H1 (cell line): ENCODE measurements at regions not wholly inside any gene's neighbourhood (a gene's known extent, or its start where the extent isn't known, plus 50 kb on each side); places are given as distances from the start of the nearest gene placed in this dataset.

Experiments
- CTCF ChIA-PET: fragments of 300-600 bp; sonication (Branson Sonifier 250); formaldehyde crosslinking; loops from one replicate; lab custom pipeline; 2021; ENCODE audit not compliant: partially characterized antibody; lab: Charles Lee
- POLR2A ChIA-PET: fragments of 300-600 bp; sonication (Branson Sonifier 250); formaldehyde crosslinking; loops from one replicate; lab custom pipeline; 2021; ENCODE audit warnings: inconsistent platforms; ENCODE audit not compliant: partially characterized antibody; lab: Charles Lee
- DNase-seq, 2 experiments: peaks; one replicate each; pipeline versions ENCODE4 v3.0.0 to v3.0.0-alpha.2; 2010 to 2022; ENCODE audit warnings: low spot score in 2 of 2, low read depth in 1 of 2, mixed read lengths in 1 of 2
- FAIRE-seq: peaks from 2 replicates; lab custom pipeline; 2011; peaks lifted over from hg19 to GRCh38; lab: Jason Lieb, UNC
- H2AFZ ChIP-seq: 2 replicates; pipeline ENCODE4 v1.8.1; 2012; ENCODE audit warnings: low read length, inconsistent platforms
- H2AK5ac ChIP-seq: 2 replicates; pipeline ENCODE4 v1.6.1; 2013; ENCODE audit warnings: low read depth, low read length
- H2BK120ac ChIP-seq: replicated peaks from 2 replicates; pipeline ENCODE3; 2013; ENCODE audit warnings: low read depth, low read length, inconsistent platforms
- H2BK12ac ChIP-seq: 2 replicates; pipeline ENCODE4 v1.6.1; 2013; ENCODE audit warnings: low read depth, low read length
- H2BK15ac ChIP-seq: 2 replicates; pipeline ENCODE4 v1.6.1; 2013; ENCODE audit warnings: low read length
- H2BK20ac ChIP-seq: 2 replicates; pipeline ENCODE4 v1.6.1; 2013; ENCODE audit warnings: low read length
- H2BK5ac ChIP-seq: 2 replicates; pipeline ENCODE4 v1.6.1; 2013; ENCODE audit warnings: low read depth, low read length
- H3K14ac ChIP-seq: 2 replicates; pipeline ENCODE4 v1.6.1; 2013; ENCODE audit warnings: inconsistent platforms; ENCODE audit not compliant: insufficient read length
- H3K18ac ChIP-seq: 2 replicates; pipeline ENCODE4 v1.6.1; 2013; ENCODE audit warnings: low read length; ENCODE audit errors: extremely low read depth
- H3K23ac ChIP-seq: 2 replicates; pipeline ENCODE4 v1.6.1; 2013; ENCODE audit warnings: inconsistent platforms; ENCODE audit not compliant: insufficient read length
- H3K23me2 ChIP-seq: 2 replicates; pipeline ENCODE4 v1.6.1; 2013; ENCODE audit warnings: low read depth, low read length
- H3K27ac ChIP-seq: 2 replicates; pipeline ENCODE4 v1.6.1; 2011; ENCODE audit warnings: low read depth, low read length, inconsistent platforms
- H3K27me3 ChIP-seq, 4 experiments: replicated peaks in 1 of 4; 1 replicate in 1 of 4; 2 replicates in 3 of 4; pipeline versions ENCODE4 v1.6.1 to v1.8.1; 2011 to 2013; ENCODE audit warnings: low read length in 3 of 4, mild to moderate bottlenecking in 3 of 4, inconsistent platforms in 2 of 4, mixed read lengths in 2 of 4, moderate library complexity in 1 of 4; ENCODE audit not compliant: control insufficient read depth in 3 of 4, insufficient read depth in 3 of 4; ENCODE audit errors: extremely low read depth in 1 of 4
- H3K36me3 ChIP-seq, 4 experiments: 2 replicates each; pipeline versions ENCODE4 v1.6.1 to v1.8.1; 2011 to 2013; ENCODE audit warnings: mild to moderate bottlenecking in 4 of 4, low read length in 3 of 4, moderate library complexity in 2 of 4, control low read depth in 1 of 4, inconsistent platforms in 1 of 4; ENCODE audit not compliant: insufficient read depth in 4 of 4, control insufficient read depth in 2 of 4
- H3K4ac ChIP-seq: replicated peaks from 2 replicates; pipeline ENCODE3; 2013; ENCODE audit warnings: low read length, low read depth, mixed read lengths, inconsistent platforms; ENCODE audit not compliant: insufficient read length
- H3K4me1 ChIP-seq, 4 experiments: replicated peaks in 1 of 4; 1 replicate in 1 of 4; 2 replicates in 3 of 4; pipeline versions ENCODE4 v1.6.1 to v1.8.1; 2011 to 2013; ENCODE audit warnings: low read length in 3 of 4, inconsistent platforms in 2 of 4, mixed read lengths in 1 of 4; ENCODE audit not compliant: insufficient read depth in 4 of 4, control insufficient read depth in 3 of 4
- H3K4me2 ChIP-seq, 2 experiments: 2 replicates each; pipeline versions ENCODE4 v1.6.1 to v1.8.1; 2011 to 2013; ENCODE audit warnings: low read depth in 2 of 2, low read length in 2 of 2, control low read depth in 1 of 2, inconsistent platforms in 1 of 2, mild to moderate bottlenecking in 1 of 2; ENCODE audit not compliant: insufficient read depth in 1 of 2
- H3K4me3 ChIP-seq, 4 experiments: fragments of 200-600, 300-600 bp in 1 of 4; sonication (generic), shearing (Covaris generic), sonication (Bioruptor Twin) in 1 of 4; 2 replicates each; pipeline versions ENCODE4 v1.5.1 to v1.8.1; 2011 to 2016; ENCODE audit warnings: low read length in 4 of 4, low read depth in 3 of 4, control low read depth in 2 of 4, inconsistent platforms in 2 of 4, mild to moderate bottlenecking in 2 of 4, mixed read lengths in 1 of 4, moderate library complexity in 1 of 4; ENCODE audit not compliant: insufficient read depth in 2 of 4; ENCODE audit errors: extremely low read depth in 1 of 4
- H3K56ac ChIP-seq: replicated peaks from 2 replicates; pipeline ENCODE3; 2013; ENCODE audit warnings: low read depth, mild to moderate bottlenecking, mixed read lengths, low read length, inconsistent platforms; ENCODE audit not compliant: insufficient read length
- H3K79me1 ChIP-seq: 2 replicates; pipeline ENCODE4 v1.6.1; 2013; ENCODE audit warnings: low read depth, low read length, control low read depth
- H3K79me2 ChIP-seq, 2 experiments: 2 replicates each; pipeline versions ENCODE4 v1.6.1 to v1.8.1; 2012 to 2013; ENCODE audit warnings: low read length in 2 of 2, mild to moderate bottlenecking in 2 of 2, inconsistent platforms in 1 of 2; ENCODE audit not compliant: insufficient read depth in 2 of 2, control insufficient read depth in 1 of 2
- H3K9ac ChIP-seq, 4 experiments: replicated peaks in 1 of 4; 1 replicate in 1 of 4; 2 replicates in 3 of 4; pipeline versions ENCODE4 v1.6.1 to v1.8.1; 2011 to 2013; ENCODE audit warnings: low read depth in 3 of 4, low read length in 3 of 4, control low read depth in 2 of 4, mild to moderate bottlenecking in 2 of 4, moderate library complexity in 2 of 4, inconsistent platforms in 1 of 4; ENCODE audit errors: extremely low read depth in 1 of 4
- H3K9me3 ChIP-seq, 2 experiments: 2 replicates each; pipeline versions ENCODE4 v1.6.1 to v1.8.1; 2012 to 2013; ENCODE audit warnings: mild to moderate bottlenecking in 2 of 2, moderate library complexity in 2 of 2, control low read depth in 1 of 2, inconsistent platforms in 1 of 2, low read depth in 1 of 2, low read length in 1 of 2, mixed read lengths in 1 of 2; ENCODE audit not compliant: insufficient read depth in 2 of 2
- H4K20me1 ChIP-seq, 2 experiments: replicated peaks in 1 of 2; 2 replicates each; pipeline versions ENCODE3 to v1.8.1; 2011 to 2013; ENCODE audit warnings: inconsistent platforms in 2 of 2, low read length in 2 of 2, mild to moderate bottlenecking in 1 of 2; ENCODE audit not compliant: insufficient read depth in 2 of 2, control insufficient read depth in 1 of 2
- H4K5ac ChIP-seq: 2 replicates; pipeline ENCODE4 v1.6.1; 2013; ENCODE audit warnings: low read length, low read depth, mixed read lengths, inconsistent platforms; ENCODE audit not compliant: insufficient read length
- H4K8ac ChIP-seq: 2 replicates; pipeline ENCODE4 v1.8.0; 2013; ENCODE audit warnings: mild to moderate bottlenecking, moderate library complexity, low read length, inconsistent platforms; ENCODE audit not compliant: insufficient read depth; ENCODE audit errors: extremely low read depth
- H4K91ac ChIP-seq: replicated peaks from 2 replicates; pipeline ENCODE3; 2013; ENCODE audit warnings: low read length, mixed read lengths, inconsistent platforms; ENCODE audit not compliant: insufficient read length
- BCL11A ChIP-seq, 2 experiments: IDR thresholded peaks; one replicate each; pipeline ENCODE4 v1.6.1; 2011; ENCODE audit warnings: low read depth in 2 of 2, low read length in 2 of 2, mild to moderate bottlenecking in 2 of 2
- CEBPB ChIP-seq: IDR thresholded peaks from 2 replicates; pipeline ENCODE4 v1.6.1; 2012; ENCODE audit warnings: low read depth, low read length
- EP300 ChIP-seq, 2 experiments: IDR thresholded peaks; 1 replicate in 1 of 2; 2 replicates in 1 of 2; pipeline ENCODE4 v1.6.1; 2011 to 2012; ENCODE audit warnings: low read depth in 2 of 2, low read length in 2 of 2, mild to moderate bottlenecking in 2 of 2, borderline replicate concordance in 1 of 2, inconsistent platforms in 1 of 2, moderate library complexity in 1 of 2
- FOSL1 ChIP-seq: IDR thresholded peaks from 2 replicates; pipeline ENCODE4 v1.6.1; 2011; ENCODE audit warnings: mild to moderate bottlenecking, low read depth, low read length, moderate library complexity; ENCODE audit not compliant: insufficient read depth
- JUN ChIP-seq: IDR thresholded peaks from 2 replicates; pipeline ENCODE4 v1.6.1; 2011; ENCODE audit warnings: low read depth, mild to moderate bottlenecking, improper control_type of control experiment, low read length
- POLR2AphosphoS5 ChIP-seq: IDR thresholded peaks from 2 replicates; pipeline ENCODE4 v1.6.1; 2011; ENCODE audit warnings: low read depth, low read length
- POU5F1 ChIP-seq: IDR thresholded peaks from 2 replicates; pipeline ENCODE4 v1.6.1; 2011; ENCODE audit warnings: low read depth, mild to moderate bottlenecking, low read length, moderate library complexity
- SP4 ChIP-seq: IDR thresholded peaks from 2 replicates; pipeline ENCODE4 v1.6.1; 2012; ENCODE audit warnings: low read length, inconsistent platforms
- TAF1 ChIP-seq: IDR thresholded peaks from 2 replicates; pipeline ENCODE4 v1.6.1; 2011; ENCODE audit warnings: mild to moderate bottlenecking, low read depth, low read length
- ZNF274 ChIP-seq: IDR thresholded peaks from 2 replicates; pipeline ENCODE4 v1.7.0; 2012; ENCODE audit warnings: low read length, borderline replicate concordance; ENCODE audit errors: extremely low read depth
- WGBS, 2 experiments: shearing (Covaris generic) in 1 of 2; methylation state at CpG; one replicate each; pipeline versions ENCODE4 v1.1.6 to v1.1.7; 2013 to 2015; ENCODE audit warnings: low lambda C conversion rate in 2 of 2, mixed read lengths in 2 of 2, inconsistent platforms in 1 of 2, low coverage in 1 of 2, missing lambda C conversion rate in 1 of 2; ENCODE audit not compliant: insufficient replicate concordance in 2 of 2, insufficient coverage in 1 of 2, insufficient read length in 1 of 2; ENCODE audit errors: extremely low coverage in 1 of 2, missing lambda C conversion rate in 1 of 2; 5-methylcytosine and 5-hydroxymethylcytosine counted together

- no peaks in the 10 kb centered on the region for H3K79me1 ChIP-seq
- no peak for TF ChIP-seq CEBPB
- no peak for TF ChIP-seq ZNF274
- no peak for TF ChIP-seq EP300 (IDR thresholded peaks at IDR 0.05; ENCODE audit: borderline replicate concordance in 1 of 2, low read depth in 2 of 2, low read length in 2 of 2)
- no peak for TF ChIP-seq POLR2AphosphoS5
- no peak for TF ChIP-seq JUN
- no peak for TF ChIP-seq FOSL1
- TF ChIP-seq SP4: no peak
- no peak for TF ChIP-seq BCL11A (IDR thresholded peaks at IDR 0.05; ENCODE audit: low read depth in 2 of 2, low read length in 2 of 2)
- no peak for TF ChIP-seq TAF1
- no peak for TF ChIP-seq POU5F1
- TF ChIP-seq, all 59 proteins: peak for 0
- Histone ChIP-seq H4K8ac (no peak overlapping the region), H2BK15ac (no peak overlapping the region), H2AFZ (no peak overlapping the region), H3K23ac (no peak overlapping the region), H3K56ac (no peak overlapping the region), H2BK20ac (no peak overlapping the region), H3K9ac (no peak overlapping the region), H2BK12ac (no peak overlapping the region), H4K20me1 (no peaks in the 10 kb centered on the region), H3K14ac (no peak overlapping the region), H4K5ac (no peak overlapping the region), H3K4me3 (no peak overlapping the region), H3K4ac (no peak overlapping the region), H3K36me3 (no peaks in the 10 kb centered on the region), H4K91ac (no peak overlapping the region), H2AK5ac (no peak overlapping the region), H3K18ac (no peak overlapping the region), H3K23me2 (no peaks in the 10 kb centered on the region), H3K4me2 (no peak overlapping the region), H3K27me3 (no peaks in the 10 kb centered on the region), H3K79me2 (no peaks in the 10 kb centered on the region), H3K4me1 (no peaks in the 10 kb centered on the region; a peak in 1 of 7 replicates), H2BK5ac (no peak overlapping the region), H2BK120ac (no peak overlapping the region), H3K9me3 (no peaks in the 10 kb centered on the region; a peak in 1 of 4 replicates), H3K27ac (no peak overlapping the region)
- 85% methylated on average over 2 of the region's 2 CpGs; no CpG with 5 or more reads in 1 of the 2 experiments for WGBS, 2 experiments
- FAIRE-seq (no peak), DNase-seq (no peak)
- ChIA-PET POLR2A (no interaction called here), CTCF (interaction anchor here (0.6 kb wide), 1 partner anchor 594 kb away, joined by 3 read pairs; no protein-coding TSS in a partner anchor)
Observed at GRCh38 chr4:181579486-181579885, 663.7 kb upstream of the TENM3 start.
